AG04449 (cell line): ENCODE measurements at regions not wholly inside any gene's neighbourhood (a gene's known extent, or its start where the extent isn't known, plus 50 kb on each side); places are given as distances from the start of the nearest gene placed in this dataset.
A peak's percentile ranks its signal among the peaks of the same experiment; 100 is the strongest.

Source experiments
- CTCF ChIA-PET: fragments of 350-600 bp; formaldehyde crosslinking; extraction: SDS; loops from one replicate; lab custom pipeline; 2021; ENCODE audit warnings: antibody characterized with exemption; lab: Yijun Ruan, JAX
- POLR2A ChIA-PET: fragments of 400-600, 350-600 bp; formaldehyde crosslinking; extraction: SDS; loops from one replicate; lab custom pipeline; 2020; ENCODE audit warnings: antibody characterized with exemption, inconsistent platforms; lab: Yijun Ruan, JAX
- DNase-seq: peaks from one replicate; pipeline ENCODE4 v3.0.0-alpha.2; 2010; ENCODE audit warnings: low read depth, low spot score
- H3K4me3 ChIP-seq: 2 replicates; pipeline ENCODE4 v1.5.1; 2011; ENCODE audit warnings: low read depth, mild to moderate bottlenecking, control low read depth, low read length
- TF ChIP-seq, protein P1 (sequence below): IDR thresholded peaks from one replicate; pipeline ENCODE4 v1.5.1; 2011; ENCODE audit warnings: mild to moderate bottlenecking, moderate library complexity, low read length, control low read depth, inconsistent platforms; ENCODE audit not compliant: insufficient read depth; ENCODE audit errors: missing control alignments

DNA sequence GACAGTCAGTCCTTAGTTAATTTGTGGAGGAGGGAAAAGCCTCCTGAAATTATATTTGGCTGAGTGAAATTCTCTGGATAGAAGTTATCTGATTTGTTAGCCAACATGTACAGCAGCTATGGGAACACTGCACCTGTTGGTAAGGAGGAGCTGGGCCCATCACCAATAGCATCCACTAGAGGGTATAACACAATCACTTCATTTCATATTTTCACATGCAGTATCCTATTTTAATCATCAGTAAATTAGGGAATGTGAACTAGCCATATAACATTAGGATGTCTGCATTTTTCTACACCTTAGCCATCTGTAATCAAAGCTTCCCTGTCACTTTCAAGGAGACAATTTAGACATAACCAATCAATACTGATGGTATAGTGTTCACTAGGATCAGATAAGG is 818.4 kb upstream of the CDH2 start:
- no peak overlapping the region for H3K4me3 ChIP-seq
- no peak for DNase-seq
- ChIA-PET CTCF (interaction anchor here (1.0 to 1.8 kb wide), 5 partner anchors 8 to 1286 kb away, joined by 3 to 7 read pairs (median 4); no protein-coding TSS in a partner anchor), POLR2A (no interaction called here)
- TF ChIP-seq, protein P1, sequence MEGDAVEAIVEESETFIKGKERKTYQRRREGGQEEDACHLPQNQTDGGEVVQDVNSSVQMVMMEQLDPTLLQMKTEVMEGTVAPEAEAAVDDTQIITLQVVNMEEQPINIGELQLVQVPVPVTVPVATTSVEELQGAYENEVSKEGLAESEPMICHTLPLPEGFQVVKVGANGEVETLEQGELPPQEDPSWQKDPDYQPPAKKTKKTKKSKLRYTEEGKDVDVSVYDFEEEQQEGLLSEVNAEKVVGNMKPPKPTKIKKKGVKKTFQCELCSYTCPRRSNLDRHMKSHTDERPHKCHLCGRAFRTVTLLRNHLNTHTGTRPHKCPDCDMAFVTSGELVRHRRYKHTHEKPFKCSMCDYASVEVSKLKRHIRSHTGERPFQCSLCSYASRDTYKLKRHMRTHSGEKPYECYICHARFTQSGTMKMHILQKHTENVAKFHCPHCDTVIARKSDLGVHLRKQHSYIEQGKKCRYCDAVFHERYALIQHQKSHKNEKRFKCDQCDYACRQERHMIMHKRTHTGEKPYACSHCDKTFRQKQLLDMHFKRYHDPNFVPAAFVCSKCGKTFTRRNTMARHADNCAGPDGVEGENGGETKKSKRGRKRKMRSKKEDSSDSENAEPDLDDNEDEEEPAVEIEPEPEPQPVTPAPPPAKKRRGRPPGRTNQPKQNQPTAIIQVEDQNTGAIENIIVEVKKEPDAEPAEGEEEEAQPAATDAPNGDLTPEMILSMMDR, result peak; percentile 32

DNA sequence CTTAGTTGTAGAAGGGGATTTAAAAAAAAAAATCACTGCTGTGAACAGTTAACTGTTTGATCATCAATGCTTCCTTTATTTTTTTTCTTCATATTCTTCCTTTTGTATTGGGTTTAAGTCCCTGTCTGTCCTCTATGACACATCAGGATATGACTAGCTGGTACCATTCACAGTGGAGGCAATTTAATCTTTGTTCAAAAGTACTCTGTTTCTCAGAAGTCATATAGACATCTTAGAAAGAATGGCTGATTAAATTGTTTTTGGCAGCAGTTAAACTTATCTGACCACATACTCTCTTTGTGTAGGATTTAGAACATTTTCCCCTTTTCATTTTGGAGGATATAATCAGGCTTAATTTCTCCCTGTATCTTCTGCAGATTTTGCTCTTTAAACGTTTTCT is 807.8 kb upstream of the CDH2 start:
- TF ChIP-seq, protein P1, result no peak
- CTCF ChIA-PET, result interaction anchor here (1.0 kb wide), 1 partner anchor 10 kb away, joined by 3 read pairs; no protein-coding TSS in a partner anchor
- POLR2A ChIA-PET, result no interaction called here
- DNase-seq, result no peak
- no peak overlapping the region for H3K4me3 ChIP-seq

DNA sequence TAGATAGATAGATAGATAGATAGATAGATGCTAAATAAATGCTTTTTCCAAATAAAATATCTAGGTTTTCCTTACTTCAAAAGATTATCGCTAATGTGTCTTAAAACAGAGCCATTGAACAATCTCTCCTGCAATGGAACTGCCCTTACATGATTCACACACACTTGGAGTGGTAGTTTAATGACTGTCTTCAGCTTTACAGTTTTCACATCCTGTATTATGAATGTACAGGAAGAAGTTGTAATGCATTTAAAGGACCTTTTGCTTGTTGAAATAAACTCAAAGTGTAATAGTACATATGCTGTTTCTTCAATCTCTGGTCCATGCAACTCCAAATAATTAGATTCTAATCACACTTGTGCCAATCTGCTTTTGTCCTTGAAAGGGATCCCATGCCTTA is 797.6 kb upstream of the CDH2 start:
- DNase-seq, result no peak
- TF ChIP-seq, protein P1, result no peak
- no peak overlapping the region for H3K4me3 ChIP-seq
- CTCF ChIA-PET, result no interaction called here
- POLR2A ChIA-PET, result no interaction called here

DNA sequence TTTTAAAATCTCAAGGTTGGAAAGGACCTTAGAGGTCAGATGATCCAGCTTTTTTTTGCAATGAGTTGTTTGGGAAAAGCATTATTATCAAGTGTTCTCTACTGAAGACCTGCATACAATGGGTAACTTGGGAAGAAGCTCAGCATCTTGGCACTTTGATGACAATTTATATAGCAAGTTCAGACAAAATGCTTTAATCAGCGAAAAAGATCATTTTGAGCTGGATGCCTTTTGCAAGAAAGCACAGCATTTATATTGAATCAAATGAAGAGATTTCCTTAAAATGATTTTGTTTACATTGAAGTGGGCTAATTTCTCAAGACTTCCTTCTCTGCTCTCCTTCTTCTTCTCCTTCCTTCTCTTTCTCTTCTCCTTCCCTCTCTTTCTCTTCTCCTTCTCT is 796.4 kb upstream of the CDH2 start:
- ChIA-PET CTCF (interaction anchor here (1.2 kb wide), 1 partner anchor 11 kb away, joined by 3 read pairs; no protein-coding TSS in a partner anchor), POLR2A (no interaction called here)
- no peak for DNase-seq
- TF ChIP-seq, protein P1, result no peak
- no peak overlapping the region for H3K4me3 ChIP-seq

DNA sequence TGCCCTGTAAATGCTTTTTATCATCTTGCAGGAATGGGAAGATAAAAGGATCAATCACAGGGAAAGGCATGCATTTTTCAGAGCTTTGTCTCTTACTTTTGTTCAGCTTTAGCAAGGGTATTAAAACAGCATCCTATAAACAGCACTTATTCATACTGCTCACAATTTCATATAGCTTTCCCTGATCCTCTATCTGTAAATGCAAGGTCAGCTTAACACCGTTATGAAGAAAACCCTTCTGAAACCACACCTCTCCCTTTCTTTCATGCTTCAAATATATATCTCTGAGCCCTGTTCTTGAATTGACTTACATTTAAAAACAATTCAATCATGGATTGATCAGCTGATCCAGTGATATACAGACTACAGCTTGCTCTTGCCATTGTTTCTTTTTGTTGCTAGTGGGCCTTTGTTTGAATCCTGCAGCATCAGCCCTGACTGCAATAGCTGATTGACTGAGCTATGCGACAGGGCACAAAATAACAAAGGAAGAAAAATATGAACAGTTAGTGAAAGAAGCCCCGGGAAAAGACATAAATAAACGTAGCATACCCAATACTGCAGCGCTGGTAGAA is 795.5 kb upstream of the CDH2 start:
- ChIA-PET CTCF (interaction anchor here (1.2 to 1.5 kb wide), 3 partner anchors 10 to 20 kb away, joined by 3 to 6 read pairs (median 4); no protein-coding TSS in a partner anchor), POLR2A (no interaction called here)
- TF ChIP-seq, protein P1, result no peak
- DNase-seq, result no peak
- no peak overlapping the region for H3K4me3 ChIP-seq

DNA sequence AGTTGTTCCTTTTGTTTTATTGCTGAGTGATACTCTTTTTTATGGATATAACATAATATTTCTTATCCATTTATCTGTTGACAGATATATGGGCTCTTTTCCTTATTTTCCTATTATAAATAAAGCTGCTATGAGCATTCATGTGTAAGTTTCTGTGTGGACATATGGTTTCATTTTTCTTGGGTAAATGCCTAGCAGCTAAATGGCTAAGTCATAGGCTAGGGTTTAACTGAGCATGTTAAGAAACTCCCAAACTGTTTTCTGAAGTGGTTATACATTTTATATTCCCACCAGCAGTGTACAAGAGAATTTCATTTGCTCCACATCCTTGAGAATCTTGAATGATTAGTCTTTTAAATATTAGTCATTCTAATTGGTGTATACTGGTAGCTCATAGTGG is 786.6 kb upstream of the CDH2 start:
- TF ChIP-seq, protein P1, result no peak
- ChIA-PET POLR2A (interaction anchor here (0.9 kb wide), 1 partner anchor 191 kb away, joined by 3 read pairs; no protein-coding TSS in a partner anchor), CTCF (interaction anchor here (1.1 to 1.8 kb wide), 2 partner anchors 1313 to 1317 kb away, joined by 3 to 8 read pairs; no protein-coding TSS in a partner anchor)
- H3K4me3 ChIP-seq, result no peak overlapping the region
- peak; percentile 14 for DNase-seq
